GM19372 (cell line): ENCODE measurements at regions not wholly inside any gene's neighbourhood (a gene's known extent, or its start where the extent isn't known, plus 50 kb on each side); places are given as distances from the start of the nearest gene placed in this dataset.

Source experiments
- ATAC-seq: cut with Tn5 transposase; IDR thresholded peaks from one replicate; pipeline ENCODE4 v1.9.1; 2021; ENCODE audit warnings: mild to moderate bottlenecking, low read depth, moderate library complexity; ENCODE audit not compliant: unreplicated experiment

DNA sequence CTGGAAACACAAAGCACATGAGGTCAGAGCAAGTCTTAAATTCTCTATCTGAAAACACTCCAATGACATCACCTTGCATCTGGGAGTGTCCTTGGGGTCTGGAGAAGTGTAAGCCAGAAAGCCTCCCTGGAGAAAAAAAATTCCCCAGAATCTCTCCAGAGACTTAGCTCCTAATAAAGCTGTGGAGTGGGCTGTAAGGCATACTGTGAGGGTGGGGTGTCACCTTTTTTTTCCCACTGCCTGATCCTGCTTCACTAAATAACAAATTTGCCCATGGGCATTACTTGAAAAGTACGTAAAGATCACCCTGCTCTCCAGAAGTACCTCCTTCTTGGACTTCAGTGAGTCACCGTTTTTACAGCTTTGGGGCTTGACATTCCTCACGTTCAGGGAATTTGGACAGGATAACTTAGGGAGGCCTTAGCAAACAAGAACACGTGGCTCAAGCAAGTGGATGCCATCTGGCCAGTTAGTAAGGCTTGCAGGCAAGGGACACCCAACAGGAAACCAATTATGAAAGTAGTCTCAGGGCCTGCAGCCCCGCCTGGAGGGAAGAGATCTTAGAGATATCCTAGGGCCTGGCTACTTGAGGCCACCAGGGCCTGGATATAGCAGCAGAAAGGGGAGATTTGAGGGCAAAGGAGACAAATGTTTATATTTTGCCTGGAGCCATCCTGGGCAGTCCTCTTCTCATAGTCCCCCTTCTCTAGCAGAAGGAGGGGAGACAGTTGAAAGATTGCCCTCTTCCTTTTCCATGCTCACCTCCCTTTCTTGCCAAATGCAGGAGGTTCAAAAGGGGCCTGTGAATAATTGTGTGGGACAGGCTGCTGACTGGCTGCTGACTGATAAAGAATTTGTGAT, 60.1 kb upstream of the PLAC1 start:
- ATAC-seq: no peak

GRCh38 chrX:134717698-134718097, 59.4 kb upstream of the PLAC1 start:
- no peak for ATAC-seq

DNA sequence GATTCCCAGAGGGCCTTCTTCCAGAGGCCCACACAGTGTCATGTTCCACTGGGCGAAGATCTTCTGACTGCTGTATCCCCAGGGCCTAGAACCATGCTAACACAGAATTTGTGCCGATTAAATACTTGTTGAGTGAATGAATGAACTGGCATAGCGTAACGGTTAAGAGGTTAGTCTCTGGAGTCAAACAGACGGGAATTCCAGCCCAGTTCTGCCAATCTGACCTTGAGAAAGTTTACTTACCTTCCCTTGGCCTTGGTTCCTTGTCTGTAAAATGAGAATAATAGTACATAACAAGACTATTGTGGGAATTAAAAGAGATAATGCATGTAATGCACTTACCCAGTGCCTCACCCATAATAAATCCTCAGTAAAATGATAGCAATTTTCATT, 58.3 kb upstream of the PLAC1 start:
- no peak for ATAC-seq

DNA sequence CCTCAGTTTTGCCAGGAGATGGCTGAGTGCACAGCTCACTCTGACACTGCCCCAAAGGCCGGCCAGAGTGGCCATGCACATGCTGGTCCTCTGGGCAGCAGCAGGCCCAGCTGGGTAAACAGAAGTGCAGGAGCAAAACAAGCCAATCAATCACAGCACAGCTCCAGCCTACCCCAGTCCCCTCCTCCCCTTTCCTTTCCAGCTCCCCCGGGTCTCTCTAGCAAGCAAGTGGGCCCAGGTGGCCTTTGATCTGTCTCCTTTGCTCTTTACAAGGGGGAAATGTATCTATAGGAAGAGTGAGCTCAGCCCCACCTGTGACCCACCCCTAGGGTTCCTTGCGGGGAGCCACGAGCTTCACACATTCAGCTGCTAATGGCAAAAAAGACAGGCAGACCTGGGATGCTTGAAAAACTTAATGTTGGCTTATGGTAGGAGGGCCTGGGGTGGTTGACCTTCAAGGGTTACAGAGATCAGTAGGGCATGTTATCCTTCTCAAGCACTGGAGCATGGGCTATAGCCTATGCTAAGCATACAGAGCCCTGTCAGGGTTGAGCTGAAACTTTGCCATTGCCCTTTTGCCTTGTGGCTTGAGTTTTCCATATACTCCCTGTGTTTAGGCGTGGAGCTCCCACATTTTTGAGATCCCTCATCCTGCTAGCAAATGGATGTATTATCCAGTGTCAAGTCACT, 57.8 kb upstream of the PLAC1 start:
- no peak for ATAC-seq

DNA sequence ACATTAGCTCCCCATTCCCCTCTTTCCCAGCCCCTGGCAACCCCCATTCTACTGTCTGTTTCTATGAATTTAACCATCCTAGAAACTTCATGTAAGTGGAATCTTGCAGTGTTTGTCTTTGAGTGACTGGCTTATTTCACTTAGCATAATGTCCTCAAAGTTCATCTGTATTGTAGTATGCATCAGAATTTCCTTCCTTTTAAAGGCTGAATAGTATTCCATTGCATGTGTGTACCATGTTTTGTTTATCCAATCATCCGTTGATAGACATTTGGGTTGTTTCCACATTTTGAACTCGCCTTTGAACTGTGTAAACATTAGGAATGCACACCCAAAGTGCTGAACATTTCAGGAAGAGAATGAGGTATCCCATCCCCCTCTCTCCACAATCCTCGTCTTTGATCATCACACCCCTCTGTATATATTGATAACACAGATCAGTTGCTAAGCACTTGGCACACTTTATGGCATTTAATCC, 56.4 kb upstream of the PLAC1 start:
- no peak for ATAC-seq

DNA sequence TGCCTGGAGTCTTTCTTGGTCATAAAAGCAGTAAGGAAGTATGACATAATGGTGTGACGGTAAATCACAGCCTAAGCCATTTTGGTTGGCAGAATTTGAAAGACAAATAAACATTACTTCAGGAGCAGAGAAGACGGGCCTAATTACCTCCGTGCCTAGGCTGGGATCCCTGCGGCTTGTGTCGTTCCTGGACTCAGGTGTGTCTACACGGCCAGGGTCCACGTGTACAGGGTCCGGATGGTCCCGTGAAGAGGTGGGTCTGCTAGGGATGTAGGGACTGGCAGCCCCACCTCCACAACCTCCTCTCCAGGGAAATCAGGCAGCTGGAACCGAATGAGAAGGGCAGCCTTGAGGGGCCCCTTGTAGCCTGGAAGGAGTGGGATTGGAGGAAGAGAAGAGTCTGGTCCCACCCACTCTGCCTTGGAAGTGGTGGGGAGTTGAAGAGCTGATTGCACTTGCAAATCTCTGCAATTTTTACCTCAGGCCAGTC, 55.4 kb upstream of the PLAC1 start:
- ATAC-seq: no peak

DNA sequence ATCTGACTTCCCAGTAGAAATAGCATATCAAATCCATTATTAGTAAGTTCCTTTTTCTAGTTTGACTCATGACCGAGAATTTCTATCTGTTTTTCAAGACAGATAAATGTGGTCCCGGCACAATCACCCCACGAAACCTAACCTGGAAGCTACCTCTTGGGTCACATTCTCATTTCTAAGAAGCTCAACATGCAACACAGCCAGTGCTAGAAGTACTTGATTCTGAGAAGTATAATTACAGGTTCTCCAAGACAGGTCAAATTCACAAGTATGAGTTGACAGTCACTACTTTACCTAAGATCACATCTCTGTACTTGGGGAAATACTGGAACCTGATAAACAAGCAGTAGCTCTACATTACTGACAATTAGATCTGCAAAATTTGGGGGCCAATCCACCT, 54.0 kb upstream of the PLAC1 start:
- no peak for ATAC-seq

DNA sequence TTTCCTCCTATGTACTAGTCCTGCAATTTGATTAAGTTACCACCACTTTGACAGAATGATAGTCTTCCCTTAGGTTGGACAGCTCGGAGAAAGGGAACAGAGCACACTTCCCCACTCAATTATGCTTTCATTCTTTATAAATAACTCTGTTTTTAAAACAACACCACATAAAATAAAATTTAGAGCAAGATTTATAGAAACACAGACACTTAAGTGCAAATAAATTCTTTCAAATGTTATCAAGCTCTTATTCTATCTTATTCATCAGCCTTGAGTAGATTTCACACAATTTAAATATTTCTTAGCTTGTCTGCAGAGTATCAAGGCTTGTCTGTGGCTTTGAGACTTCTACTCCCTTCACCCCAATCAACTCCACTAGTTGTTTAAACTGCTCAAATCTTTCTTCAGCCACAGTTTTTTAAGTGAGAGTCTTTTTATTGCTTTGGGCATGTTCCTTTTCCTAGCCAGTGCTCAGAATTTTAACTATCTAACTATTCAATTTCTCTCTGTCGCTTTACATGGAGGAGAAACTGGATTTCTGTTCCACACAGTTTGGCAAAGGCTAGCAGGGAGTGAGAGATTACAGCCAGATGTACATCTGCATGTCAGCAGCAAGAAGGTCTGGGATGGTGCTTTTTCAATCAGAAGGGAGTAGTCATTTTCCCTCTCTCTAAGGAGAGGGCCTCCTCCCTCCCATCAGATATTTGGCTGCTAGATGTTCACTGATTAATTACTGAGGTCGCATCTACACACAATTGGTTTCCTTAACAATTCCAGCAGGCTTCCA, 53.1 kb upstream of the PLAC1 start:
- no peak for ATAC-seq
